SK-N-SH treated with all-trans-retinoic acid at 6 μM for 48 hours (cell line): ENCODE measurements at regions not wholly inside any gene's neighbourhood (a gene's known extent, or its start where the extent isn't known, plus 50 kb on each side); places are given as distances from the start of the nearest gene placed in this dataset.

Experiments
- CSDC2 ChIP-seq: fragments of 250-450 bp; sonication (Bioruptor Pico); IDR thresholded peaks from 2 replicates; pipeline ENCODE4 v1.5.0; 2020; ENCODE audit warnings: mild to moderate bottlenecking, moderate library complexity
- ISL1 ChIP-seq: fragments of 250-450 bp; sonication (Bioruptor Pico); IDR thresholded peaks from 2 replicates; pipeline ENCODE4 v2.1.2; 2022; ENCODE audit warnings: mild to moderate bottlenecking, moderate library complexity
- PATZ1 ChIP-seq: fragments of 250-450 bp; sonication (Bioruptor Pico); IDR thresholded peaks from 2 replicates; pipeline ENCODE4 v1.8.0; 2020; ENCODE audit warnings: mild to moderate bottlenecking, moderate library complexity, borderline replicate concordance
- RARB ChIP-seq: fragments of 250-450 bp; sonication (Bioruptor Pico); IDR thresholded peaks from 2 replicates; pipeline ENCODE4 v1.8.0; 2021; ENCODE audit warnings: mild to moderate bottlenecking, moderate library complexity
- TCF4 ChIP-seq: fragments of 250-450 bp; sonication (Bioruptor Pico); IDR thresholded peaks from 2 replicates; pipeline ENCODE4 v1.8.0; 2021; ENCODE audit warnings: mild to moderate bottlenecking, moderate library complexity, borderline replicate concordance
- TSHZ2 ChIP-seq: fragments of 250-450 bp; sonication (Bioruptor Pico); IDR thresholded peaks from 2 replicates; pipeline ENCODE4 v1.5.0; 2020; ENCODE audit warnings: mild to moderate bottlenecking, moderate library complexity
- ZC3H10 ChIP-seq: fragments of 250-450 bp; sonication (Bioruptor Pico); IDR thresholded peaks from 2 replicates; pipeline ENCODE4 v1.5.1; 2021; ENCODE audit warnings: mild to moderate bottlenecking, moderate library complexity
- ZNF70 ChIP-seq: fragments of 450-650 bp; formaldehyde crosslinking; IDR thresholded peaks from 2 replicates; pipeline ENCODE4 v1.5.0; 2020; ENCODE audit warnings: mild to moderate bottlenecking, moderate library complexity

GRCh38 chr6:100212131-100212530, 218.1 kb upstream of the MCHR2 start:
- TF ChIP-seq RARB (no peak), ISL1 (no peak), ZC3H10 (CRISPR knock-in tag) (no peak), TSHZ2 (CRISPR knock-in tag) (no peak), CSDC2 (CRISPR knock-in tag) (no peak), PATZ1 (CRISPR knock-in tag) (no peak), ZNF70 (no peak), TCF4 (CRISPR knock-in tag) (no peak)
